HEK293 (cell line): ENCODE measurements at regions not wholly inside any gene's neighbourhood (a gene's known extent, or its start where the extent isn't known, plus 50 kb on each side); places are given as distances from the start of the nearest gene placed in this dataset.
A peak's percentile ranks its signal among the peaks of the same experiment; 100 is the strongest.

Source experiments
- CTCF ChIA-PET: fragments of 350-600 bp; formaldehyde crosslinking; extraction: SDS; loops from one replicate; lab custom pipeline; 2021; ENCODE audit warnings: antibody characterized with exemption; lab: Yijun Ruan, JAX
- POLR2A ChIA-PET: fragments of 300-600 bp; formaldehyde crosslinking; extraction: SDS; loops from one replicate; lab custom pipeline; 2020; ENCODE audit warnings: antibody characterized with exemption, inconsistent platforms; lab: Yijun Ruan, JAX
- H3K27ac ChIP-seq: fragments of 200-500 bp; sonication (Bioruptor generic); 2 replicates; pipeline ENCODE4 v1.5.1; 2014; ENCODE audit warnings: low read depth, low read length, control low read depth, inconsistent platforms; ENCODE audit errors: extremely low read depth
- H3K36me3 ChIP-seq, 2 experiments: fragments of 200-500 bp in 1 of 2; sonication (Bioruptor generic) in 1 of 2; 1 replicate in 1 of 2; 2 replicates in 1 of 2; pipeline ENCODE4 v1.5.1; 2014 to 2017; ENCODE audit warnings: inconsistent platforms in 2 of 2, low read length in 2 of 2; ENCODE audit not compliant: control insufficient read depth in 2 of 2, insufficient read depth in 1 of 2
- H3K4me1 ChIP-seq: fragments of 200-500 bp; sonication (Bioruptor generic); 2 replicates; pipeline ENCODE4 v1.5.1; 2014; ENCODE audit warnings: mild to moderate bottlenecking, low read length, inconsistent platforms; ENCODE audit not compliant: control insufficient read depth, insufficient read depth
- H3K4me3 ChIP-seq: 2 replicates; pipeline ENCODE4 v1.5.1; 2011; ENCODE audit warnings: low read depth, mild to moderate bottlenecking, control low read depth, low read length, moderate library complexity
- H3K9me3 ChIP-seq: fragments of 200-500 bp; sonication (Bioruptor generic); 2 replicates; pipeline ENCODE4 v1.5.1; 2014; ENCODE audit warnings: low read depth, low read length, inconsistent platforms; ENCODE audit not compliant: control insufficient read depth, insufficient read depth
- KLF1 ChIP-seq: fragments of 450-650 bp; formaldehyde crosslinking; IDR thresholded peaks from 2 replicates; pipeline ENCODE4 v1.5.1; 2016; ENCODE audit warnings: missing biosample characterization, missing genetic modification characterization
- PRDM1 ChIP-seq: fragments of 450-650 bp; formaldehyde crosslinking; IDR thresholded peaks from 2 replicates; pipeline ENCODE4; 2016; ENCODE audit warnings: missing biosample characterization, missing genetic modification characterization
- ZBTB1 ChIP-seq: fragments of 450-650 bp; formaldehyde crosslinking; IDR thresholded peaks from 2 replicates; pipeline ENCODE4 v1.5.1; 2016; ENCODE audit warnings: missing biosample characterization, missing genetic modification characterization
- ZNF10 ChIP-seq: fragments of 450-650 bp; formaldehyde crosslinking; IDR thresholded peaks from 2 replicates; pipeline ENCODE4 v1.5.1; 2017; ENCODE audit warnings: missing biosample characterization, missing genetic modification characterization
- ZNF140 ChIP-seq: fragments of 450-650 bp; formaldehyde crosslinking; IDR thresholded peaks from 2 replicates; pipeline ENCODE4 v1.5.1; 2016; ENCODE audit warnings: missing biosample characterization, missing genetic modification characterization
- ZNF174 ChIP-seq: fragments of 450-650 bp; formaldehyde crosslinking; IDR thresholded peaks from 2 replicates; pipeline ENCODE4 v1.5.0; 2017; ENCODE audit warnings: missing biosample characterization, mild to moderate bottlenecking, missing genetic modification characterization
- ZNF366 ChIP-seq: fragments of 450-650 bp; formaldehyde crosslinking; conservative IDR thresholded peaks from 2 replicates; pipeline ENCODE4 v1.5.1; 2016; ENCODE audit warnings: missing biosample characterization, missing genetic modification characterization
- ZNF391 ChIP-seq: fragments of 450-650 bp; formaldehyde crosslinking; IDR thresholded peaks from 2 replicates; pipeline ENCODE4 v1.5.1; 2016; ENCODE audit warnings: low read depth, missing biosample characterization, missing genetic modification characterization, borderline replicate concordance
- ZNF423 ChIP-seq: fragments of 450-650 bp; formaldehyde crosslinking; IDR thresholded peaks from 2 replicates; pipeline ENCODE4 v1.5.1; 2016; ENCODE audit warnings: missing biosample characterization, missing genetic modification characterization
- ZNF521 ChIP-seq: fragments of 450-650 bp; formaldehyde crosslinking; IDR thresholded peaks from 2 replicates; pipeline ENCODE4 v1.5.1; 2017; ENCODE audit warnings: missing biosample characterization, mild to moderate bottlenecking, missing genetic modification characterization
- ZNF596 ChIP-seq: fragments of 450-650 bp; IDR thresholded peaks from 2 replicates; pipeline ENCODE4 v1.5.0; 2018; ENCODE audit warnings: missing biosample characterization, mild to moderate bottlenecking, missing genetic modification characterization, moderate library complexity
- ZNF623 ChIP-seq: fragments of 450-650 bp; formaldehyde crosslinking; IDR thresholded peaks from 2 replicates; pipeline ENCODE4 v1.5.1; 2016; ENCODE audit warnings: missing biosample characterization, missing genetic modification characterization
- ZNF791 ChIP-seq: fragments of 450-650 bp; formaldehyde crosslinking; IDR thresholded peaks from 2 replicates; pipeline ENCODE4 v1.5.1; 2016; ENCODE audit warnings: missing biosample characterization, missing genetic modification characterization
- TF ChIP-seq, protein P1 (sequence below): fragments of 450-650 bp; formaldehyde crosslinking; optimal IDR thresholded peaks from 2 replicates; pipeline ENCODE3; 2016; ENCODE audit warnings: missing biosample characterization, mild to moderate bottlenecking, missing genetic modification characterization
- TF ChIP-seq, protein P2 (sequence below): fragments of 450-650 bp; IDR thresholded peaks from 2 replicates; pipeline ENCODE4 v1.5.1; 2018; ENCODE audit warnings: missing biosample characterization, mild to moderate bottlenecking, missing genetic modification characterization
- TF ChIP-seq, protein P3 (sequence below): fragments of 450-650 bp; formaldehyde crosslinking; IDR thresholded peaks from 2 replicates; pipeline ENCODE4 v1.5.1; 2016; ENCODE audit warnings: missing biosample characterization, missing genetic modification characterization, borderline replicate concordance
- TF ChIP-seq, protein P4 (sequence below): fragments of 450-650 bp; formaldehyde crosslinking; IDR thresholded peaks from 2 replicates; pipeline ENCODE4 v1.5.1; 2016; ENCODE audit warnings: missing biosample characterization, missing genetic modification characterization
- TF ChIP-seq, protein P5 (sequence below): IDR thresholded peaks from 2 replicates; pipeline ENCODE4 v1.6.1; 2011; ENCODE audit warnings: mild to moderate bottlenecking, low read depth, low read length, borderline replicate concordance

DNA sequence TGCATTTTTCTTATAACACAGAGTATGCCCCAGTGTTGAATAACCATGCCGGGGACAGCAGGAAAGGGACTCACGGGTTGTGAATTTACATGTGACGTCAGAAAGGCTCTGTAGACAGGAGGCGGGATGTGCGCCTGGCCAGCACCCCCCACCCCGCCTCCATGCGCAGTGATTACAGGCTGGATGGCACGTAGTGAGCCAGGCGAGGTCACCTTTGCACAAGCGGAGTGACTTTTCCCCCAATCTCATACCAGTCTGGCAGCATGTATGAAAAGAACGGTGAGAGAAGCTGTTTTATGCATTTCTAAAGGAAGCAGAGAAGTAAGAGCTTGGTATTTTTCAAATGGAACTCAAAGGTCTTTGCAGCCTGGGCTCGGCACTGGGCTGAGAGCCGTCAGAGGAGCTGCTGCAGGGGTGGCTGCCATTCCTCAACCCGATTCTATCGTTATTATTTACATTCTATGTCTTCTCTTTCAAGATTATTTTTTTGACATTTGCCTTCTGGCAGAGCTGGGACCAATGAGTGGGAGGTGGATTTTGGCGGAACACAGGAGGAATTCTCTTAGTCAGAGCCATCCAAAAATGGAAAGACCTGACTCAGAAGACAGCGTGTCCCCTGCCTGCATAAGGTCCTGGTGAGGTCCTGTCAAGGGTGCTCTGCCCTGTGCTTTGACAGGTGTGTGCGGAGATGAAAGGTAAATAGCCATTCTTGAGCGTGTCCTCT lies 115.6 kb upstream of the SLC45A1 start (continued):
- no peak for TF ChIP-seq ZNF174
- TF ChIP-seq ZNF423 (tag by site-specific recombination) = no peak
- TF ChIP-seq ZNF791 (tag by site-specific recombination) = no peak
- TF ChIP-seq, protein P1, sequence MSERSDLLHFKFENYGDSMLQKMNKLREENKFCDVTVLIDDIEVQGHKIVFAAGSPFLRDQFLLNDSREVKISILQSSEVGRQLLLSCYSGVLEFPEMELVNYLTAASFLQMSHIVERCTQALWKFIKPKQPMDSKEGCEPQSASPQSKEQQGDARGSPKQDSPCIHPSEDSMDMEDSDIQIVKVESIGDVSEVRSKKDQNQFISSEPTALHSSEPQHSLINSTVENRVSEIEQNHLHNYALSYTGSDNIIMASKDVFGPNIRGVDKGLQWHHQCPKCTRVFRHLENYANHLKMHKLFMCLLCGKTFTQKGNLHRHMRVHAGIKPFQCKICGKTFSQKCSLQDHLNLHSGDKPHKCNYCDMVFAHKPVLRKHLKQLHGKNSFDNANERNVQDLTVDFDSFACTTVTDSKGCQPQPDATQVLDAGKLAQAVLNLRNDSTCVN (tag by site-specific recombination) = no peak
- TF ChIP-seq, all 188 proteins: peak for 0

DNA sequence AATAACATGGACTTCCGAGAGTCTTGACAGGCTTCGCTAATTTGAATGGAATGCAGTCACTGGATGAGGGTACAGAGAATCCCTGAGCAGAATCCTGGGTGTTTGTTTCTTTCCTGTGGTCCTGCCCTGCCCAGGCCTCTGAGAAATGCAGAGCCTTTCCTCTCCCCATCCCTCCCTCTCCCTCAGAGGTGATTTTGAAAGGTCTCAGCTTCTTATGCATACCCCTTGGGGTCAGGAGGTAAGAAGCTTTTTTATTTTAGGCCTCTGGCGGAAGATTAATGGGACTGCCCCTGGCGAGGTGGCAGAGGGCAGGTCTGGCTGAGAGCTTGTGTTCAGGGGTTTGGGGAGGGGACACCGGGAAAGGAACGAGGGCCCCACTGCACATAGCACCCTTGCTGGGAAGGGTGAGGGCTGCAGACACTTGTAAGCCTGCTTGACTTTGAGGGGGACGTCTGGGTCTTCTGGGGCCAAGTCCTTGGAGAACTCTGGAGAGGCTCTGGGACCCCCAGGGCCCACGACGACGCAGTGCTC lies 116.5 kb upstream of the SLC45A1 start:
- CTCF ChIA-PET = interaction anchor here (1.3 kb wide), 1 partner anchor 182 kb away, joined by 5 read pairs; no protein-coding TSS in a partner anchor
- H3K4me1 ChIP-seq = 0 out of 2 replicates have a peak, but pooled peaks cover 2% of the 10 kb centered on the region
- POLR2A ChIA-PET = no interaction called here

DNA sequence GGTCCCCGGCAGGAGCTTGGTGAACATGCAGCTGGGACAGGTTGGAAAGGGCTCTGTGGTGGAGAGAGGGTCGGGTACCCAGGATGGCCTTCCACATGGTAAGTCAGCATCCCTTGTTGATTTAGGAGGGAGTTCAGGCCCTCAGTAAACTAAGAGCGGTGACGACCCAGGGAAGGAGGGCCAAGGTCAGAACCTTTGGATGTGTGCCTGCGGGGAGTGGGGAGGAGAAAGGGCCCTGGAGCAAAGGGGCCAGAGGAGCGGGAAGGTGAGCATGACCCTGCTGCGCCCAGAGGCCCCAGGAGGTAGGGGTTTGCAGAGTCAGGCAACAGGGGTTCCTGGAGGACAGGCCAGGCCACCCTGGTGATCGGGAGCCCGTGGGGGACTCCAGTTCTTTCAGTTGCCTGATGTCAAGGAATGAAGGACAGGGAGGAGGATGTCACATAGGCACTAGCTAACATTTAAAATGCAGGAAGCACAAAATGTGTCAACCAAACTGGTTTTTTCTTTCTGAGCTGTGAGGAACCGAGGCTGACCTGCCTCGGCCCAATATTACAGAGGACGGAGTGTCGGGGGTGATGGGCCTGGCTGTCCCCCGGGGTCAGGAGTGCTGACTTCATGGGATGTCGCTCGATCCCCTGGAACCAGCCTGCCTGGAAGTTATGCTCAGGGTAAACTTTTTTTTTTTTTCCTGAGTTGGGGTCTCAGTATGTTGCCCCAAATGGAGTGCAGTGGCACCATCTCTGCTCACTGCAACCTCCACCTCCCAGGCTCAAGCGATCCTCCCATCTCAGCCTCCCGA lies 117.4 kb upstream of the SLC45A1 start:
- Histone ChIP-seq H3K36me3 (no peaks in the 10 kb centered on the region), H3K4me3 (no peak overlapping the region), H3K27ac (no peak overlapping the region), H3K9me3 (no peaks in the 10 kb centered on the region), H3K4me1 (0 out of 2 replicates have a peak, but pooled peaks cover 2% of the 10 kb centered on the region)
- TF ChIP-seq ZNF596 (tag by site-specific recombination) (no peak), ZNF521 (tag by site-specific recombination) (no peak)
- ChIA-PET CTCF (no interaction called here), POLR2A (no interaction called here)

More for the DNA sequence above, 116.5 kb upstream of the SLC45A1 start:
- no peak overlapping the region for H3K27ac ChIP-seq
- no peaks in the 10 kb centered on the region for H3K36me3 ChIP-seq
- H3K9me3 ChIP-seq = no peaks in the 10 kb centered on the region
- TF ChIP-seq, protein P2, sequence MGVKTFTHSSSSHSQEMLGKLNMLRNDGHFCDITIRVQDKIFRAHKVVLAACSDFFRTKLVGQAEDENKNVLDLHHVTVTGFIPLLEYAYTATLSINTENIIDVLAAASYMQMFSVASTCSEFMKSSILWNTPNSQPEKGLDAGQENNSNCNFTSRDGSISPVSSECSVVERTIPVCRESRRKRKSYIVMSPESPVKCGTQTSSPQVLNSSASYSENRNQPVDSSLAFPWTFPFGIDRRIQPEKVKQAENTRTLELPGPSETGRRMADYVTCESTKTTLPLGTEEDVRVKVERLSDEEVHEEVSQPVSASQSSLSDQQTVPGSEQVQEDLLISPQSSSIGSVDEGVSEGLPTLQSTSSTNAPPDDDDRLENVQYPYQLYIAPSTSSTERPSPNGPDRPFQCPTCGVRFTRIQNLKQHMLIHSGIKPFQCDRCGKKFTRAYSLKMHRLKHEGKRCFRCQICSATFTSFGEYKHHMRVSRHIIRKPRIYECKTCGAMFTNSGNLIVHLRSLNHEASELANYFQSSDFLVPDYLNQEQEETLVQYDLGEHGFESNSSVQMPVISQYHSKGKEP (tag by site-specific recombination) = no peak
- TF ChIP-seq ZNF366 (tag by site-specific recombination) = no peak
- no peak for TF ChIP-seq ZBTB1 (tag by site-specific recombination)
- TF ChIP-seq, protein P3, sequence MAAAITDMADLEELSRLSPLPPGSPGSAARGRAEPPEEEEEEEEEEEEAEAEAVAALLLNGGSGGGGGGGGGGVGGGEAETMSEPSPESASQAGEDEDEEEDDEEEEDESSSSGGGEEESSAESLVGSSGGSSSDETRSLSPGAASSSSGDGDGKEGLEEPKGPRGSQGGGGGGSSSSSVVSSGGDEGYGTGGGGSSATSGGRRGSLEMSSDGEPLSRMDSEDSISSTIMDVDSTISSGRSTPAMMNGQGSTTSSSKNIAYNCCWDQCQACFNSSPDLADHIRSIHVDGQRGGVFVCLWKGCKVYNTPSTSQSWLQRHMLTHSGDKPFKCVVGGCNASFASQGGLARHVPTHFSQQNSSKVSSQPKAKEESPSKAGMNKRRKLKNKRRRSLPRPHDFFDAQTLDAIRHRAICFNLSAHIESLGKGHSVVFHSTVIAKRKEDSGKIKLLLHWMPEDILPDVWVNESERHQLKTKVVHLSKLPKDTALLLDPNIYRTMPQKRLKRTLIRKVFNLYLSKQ (tag by site-specific recombination) = no peak
- no peak overlapping the region for H3K4me3 ChIP-seq

DNA sequence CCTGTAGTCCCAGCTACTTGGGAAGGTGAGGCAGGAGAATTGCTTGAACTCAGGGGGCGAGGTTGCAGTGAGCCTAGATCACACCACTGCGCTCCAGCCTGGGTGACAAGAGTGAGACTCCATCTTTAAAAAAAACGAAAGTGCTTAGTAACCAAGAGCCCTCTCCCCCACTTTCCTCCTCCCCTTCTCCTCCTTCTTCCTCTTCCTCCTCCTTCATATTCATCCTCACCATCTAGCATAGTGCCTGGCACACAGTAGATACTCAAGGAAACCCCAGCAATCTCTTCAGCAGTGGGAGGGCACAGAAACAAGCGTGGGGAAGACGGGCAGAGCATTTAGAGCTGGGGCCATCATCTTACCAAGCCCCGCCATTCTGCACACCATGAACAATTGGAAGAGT lies 119.4 kb upstream of the SLC45A1 start:
- no peaks in the 10 kb centered on the region for H3K36me3 ChIP-seq
- H3K4me3 ChIP-seq = no peak overlapping the region
- no peak overlapping the region for H3K27ac ChIP-seq
- POLR2A ChIA-PET = interaction anchor here (0.8 kb wide), 1 partner anchor 171 kb away, joined by 4 read pairs; no protein-coding TSS in a partner anchor
- CTCF ChIA-PET = no interaction called here
- no peaks in the 10 kb centered on the region for H3K9me3 ChIP-seq
- peaks cover 2% of the 10 kb centered on the region; the same call in 1 of the 2 replicates for H3K4me1 ChIP-seq
- TF ChIP-seq, protein P4, sequence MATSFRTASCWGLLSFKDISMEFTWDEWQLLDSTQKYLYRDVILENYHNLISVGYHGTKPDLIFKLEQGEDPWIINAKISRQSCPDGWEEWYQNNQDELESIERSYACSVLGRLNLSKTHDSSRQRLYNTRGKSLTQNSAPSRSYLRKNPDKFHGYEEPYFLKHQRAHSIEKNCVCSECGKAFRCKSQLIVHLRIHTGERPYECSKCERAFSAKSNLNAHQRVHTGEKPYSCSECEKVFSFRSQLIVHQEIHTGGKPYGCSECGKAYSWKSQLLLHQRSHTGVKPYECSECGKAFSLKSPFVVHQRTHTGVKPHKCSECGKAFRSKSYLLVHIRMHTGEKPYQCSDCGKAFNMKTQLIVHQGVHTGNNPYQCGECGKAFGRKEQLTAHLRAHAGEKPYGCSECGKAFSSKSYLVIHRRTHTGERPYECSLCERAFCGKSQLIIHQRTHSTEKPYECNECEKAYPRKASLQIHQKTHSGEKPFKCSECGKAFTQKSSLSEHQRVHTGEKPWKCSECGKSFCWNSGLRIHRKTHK (tag by site-specific recombination) = no peak
- TF ChIP-seq ZNF10 (tag by site-specific recombination) (no peak), ZNF623 (tag by site-specific recombination) (no peak), KLF1 (tag by site-specific recombination) (no peak), PRDM1 (peak; percentile 57; the same call in 1 of the 2 replicates), ZNF391 (tag by site-specific recombination) (no peak), ZNF140 (tag by site-specific recombination) (no peak)
- TF ChIP-seq, protein P5, sequence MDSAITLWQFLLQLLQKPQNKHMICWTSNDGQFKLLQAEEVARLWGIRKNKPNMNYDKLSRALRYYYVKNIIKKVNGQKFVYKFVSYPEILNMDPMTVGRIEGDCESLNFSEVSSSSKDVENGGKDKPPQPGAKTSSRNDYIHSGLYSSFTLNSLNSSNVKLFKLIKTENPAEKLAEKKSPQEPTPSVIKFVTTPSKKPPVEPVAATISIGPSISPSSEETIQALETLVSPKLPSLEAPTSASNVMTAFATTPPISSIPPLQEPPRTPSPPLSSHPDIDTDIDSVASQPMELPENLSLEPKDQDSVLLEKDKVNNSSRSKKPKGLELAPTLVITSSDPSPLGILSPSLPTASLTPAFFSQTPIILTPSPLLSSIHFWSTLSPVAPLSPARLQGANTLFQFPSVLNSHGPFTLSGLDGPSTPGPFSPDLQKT = no peak
